COLO829 (cell line): ENCODE measurements at regions not wholly inside any gene's neighbourhood (a gene's known extent, or its start where the extent isn't known, plus 50 kb on each side); places are given as distances from the start of the nearest gene placed in this dataset.

Experiments used
- DNase-seq: peaks from one replicate; pipeline ENCODE4 v3.0.0; 2012; ENCODE audit warnings: low spot score

- no peak for DNase-seq
Measured at GRCh38 chr12:61798778-61799177, 461.4 kb upstream of the USP15 start.

DNA sequence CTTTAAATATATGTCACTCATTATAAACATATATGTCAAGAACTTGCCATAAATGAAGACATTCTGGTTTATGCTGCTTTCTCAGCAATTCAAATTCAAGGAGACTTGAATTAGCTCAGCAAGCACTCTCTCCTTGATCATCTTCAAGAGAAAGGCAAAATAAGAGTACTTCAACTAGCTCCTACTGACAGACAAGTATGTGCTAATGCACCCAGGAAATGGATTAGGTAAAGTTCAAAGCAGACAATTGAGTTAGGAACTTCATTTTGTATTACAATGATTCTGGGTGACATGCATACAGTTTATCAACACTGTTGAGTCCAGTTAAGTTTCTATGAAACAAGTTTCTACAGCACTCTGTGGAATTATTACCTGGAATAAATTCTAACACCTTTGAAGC is 455.9 kb upstream of the USP15 start:
- no peak for DNase-seq

DNA sequence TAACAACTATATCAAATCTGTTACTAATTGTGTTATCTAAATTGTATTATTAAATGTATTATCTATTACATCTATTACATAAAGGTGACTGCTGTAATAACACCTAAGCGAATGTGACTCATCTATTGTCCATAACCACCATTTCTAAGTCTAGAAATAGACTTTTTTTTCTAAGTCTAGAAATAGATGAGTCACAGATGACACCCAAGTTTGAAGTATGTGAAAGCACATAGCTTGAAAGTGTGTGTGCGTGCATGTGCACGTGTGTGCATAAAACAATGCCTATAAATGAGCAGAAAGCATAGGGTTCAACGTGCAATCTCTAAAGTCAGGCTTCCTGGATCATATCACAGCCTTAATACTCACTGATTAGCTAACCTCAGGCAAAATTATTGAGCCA is 451.3 kb upstream of the USP15 start:
- no peak for DNase-seq

- DNase-seq, result no peak
Measured at GRCh38 chr12:61810486-61810885, 449.7 kb upstream of the USP15 start.

DNA sequence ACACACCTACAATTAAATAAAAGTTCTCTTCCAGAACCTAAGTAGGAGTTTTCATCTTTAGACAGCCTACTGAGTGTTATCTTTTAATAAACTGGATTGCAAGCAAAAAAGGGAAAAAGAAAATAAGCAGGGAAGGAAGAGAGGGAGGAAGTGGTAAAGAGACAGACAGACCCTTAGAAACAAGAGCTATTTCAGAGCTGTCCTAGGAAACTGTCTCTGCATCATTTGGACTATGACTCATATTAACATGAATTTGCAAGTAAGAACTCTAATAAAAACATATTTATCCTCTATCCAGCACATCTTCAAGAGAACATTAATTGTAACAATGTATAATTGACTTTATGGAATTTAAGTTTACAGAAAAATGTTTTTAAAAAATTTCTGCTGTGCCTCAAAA is 438.8 kb upstream of the USP15 start:
- DNase-seq, result peak; percentile 48

DNA sequence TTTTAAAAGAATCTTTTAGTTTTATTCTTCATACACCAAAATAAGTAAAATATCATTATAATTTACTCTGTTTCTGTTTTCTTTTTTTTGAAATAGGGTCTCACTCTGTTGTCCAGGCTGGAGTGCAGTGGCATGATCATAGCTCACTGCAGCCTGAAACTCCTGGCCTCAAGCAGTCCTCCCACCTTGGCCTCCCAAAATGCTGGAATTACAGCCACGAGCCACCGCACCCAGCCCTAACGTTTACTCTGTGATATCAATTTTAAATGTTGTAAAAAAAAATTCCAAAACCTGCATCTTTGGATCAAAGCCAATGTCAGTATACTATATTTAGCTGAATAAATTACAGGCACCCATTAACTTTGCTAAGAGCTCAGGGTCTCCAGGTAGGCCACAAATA is 437.1 kb upstream of the USP15 start:
- no peak for DNase-seq

DNA sequence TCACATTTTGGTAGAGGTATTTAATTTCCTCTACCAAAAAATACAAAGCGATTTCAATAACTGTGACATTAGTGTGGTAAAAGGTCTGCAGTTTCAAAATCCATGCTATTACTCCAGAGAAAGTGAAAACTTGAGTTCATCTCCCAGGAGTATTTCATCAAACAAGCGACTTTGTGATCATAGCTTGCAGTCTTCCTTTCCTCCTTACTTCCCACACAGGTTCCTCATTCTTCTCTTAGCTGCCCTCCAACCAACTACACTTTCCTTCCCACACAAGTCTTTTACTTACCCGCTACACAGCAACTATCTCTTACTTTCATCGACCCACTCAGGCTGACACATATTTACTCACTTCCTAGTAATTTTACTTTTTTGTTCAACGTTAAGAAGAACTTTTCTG is 413.4 kb upstream of the USP15 start:
- peak; percentile 48 for DNase-seq

- no peak for DNase-seq
Measured at GRCh38 chr12:61848893-61849292, 411.3 kb upstream of the USP15 start.

- no peak for DNase-seq
Measured at GRCh38 chr12:61853945-61854344, 406.3 kb upstream of the USP15 start.

DNA sequence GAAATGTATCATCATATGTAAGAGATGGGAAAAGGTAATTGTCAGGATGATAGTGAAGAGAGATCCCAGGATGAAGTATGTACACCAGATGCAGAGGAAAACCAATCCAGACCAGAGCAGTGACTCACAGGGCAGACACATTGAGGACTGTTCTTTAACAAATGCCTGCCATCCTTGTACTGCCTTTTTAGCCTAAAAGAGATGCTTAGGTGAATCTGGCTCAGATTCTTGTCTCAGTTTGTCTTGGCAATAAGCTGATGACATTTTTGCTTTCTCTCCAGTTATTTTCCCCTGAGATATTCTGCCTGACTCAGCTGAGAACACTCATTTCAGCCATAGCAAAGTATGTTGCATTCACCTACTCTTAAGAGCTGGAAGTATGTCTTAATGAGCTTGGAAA is 405.3 kb upstream of the USP15 start:
- no peak for DNase-seq

DNA sequence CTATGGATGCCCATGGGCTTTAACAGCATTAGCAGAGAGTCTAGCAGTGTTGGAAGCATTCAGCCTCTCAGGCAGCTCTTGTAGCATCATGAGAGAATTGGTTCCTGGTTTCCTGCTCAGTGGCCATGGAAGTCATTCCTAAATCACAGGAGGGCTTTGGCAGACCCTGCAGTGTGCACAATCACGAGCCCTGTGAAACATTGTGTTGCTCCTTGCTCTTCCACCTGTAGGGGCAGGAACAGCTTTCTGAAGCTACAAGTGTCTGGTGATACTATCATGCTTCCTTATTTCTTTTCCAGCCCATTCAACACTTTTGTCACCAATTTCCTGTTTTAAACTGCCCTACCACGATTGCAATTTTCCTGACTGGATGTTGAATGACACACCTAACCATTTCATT is 402.2 kb upstream of the USP15 start:
- DNase-seq, result no peak

DNA sequence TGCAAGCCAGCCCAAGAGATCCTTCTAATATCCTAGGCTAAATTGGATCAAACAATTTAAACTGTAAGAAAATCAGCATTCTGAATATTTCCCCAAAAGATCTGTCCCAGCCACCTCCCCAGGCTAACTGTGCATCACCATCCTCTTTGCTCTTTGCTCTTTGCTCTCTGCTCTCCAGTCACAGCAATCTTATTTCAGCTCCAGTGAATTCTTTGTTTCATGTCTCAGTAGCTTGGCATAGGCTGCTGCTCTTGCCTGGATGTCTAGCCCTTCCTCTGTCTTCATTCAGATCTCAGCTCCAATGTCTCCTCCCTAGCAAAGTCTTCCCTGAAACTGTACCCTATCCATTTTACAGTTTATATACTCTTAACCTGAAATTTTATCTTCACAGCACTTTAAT is 399.8 kb upstream of the USP15 start:
- no peak for DNase-seq

DNA sequence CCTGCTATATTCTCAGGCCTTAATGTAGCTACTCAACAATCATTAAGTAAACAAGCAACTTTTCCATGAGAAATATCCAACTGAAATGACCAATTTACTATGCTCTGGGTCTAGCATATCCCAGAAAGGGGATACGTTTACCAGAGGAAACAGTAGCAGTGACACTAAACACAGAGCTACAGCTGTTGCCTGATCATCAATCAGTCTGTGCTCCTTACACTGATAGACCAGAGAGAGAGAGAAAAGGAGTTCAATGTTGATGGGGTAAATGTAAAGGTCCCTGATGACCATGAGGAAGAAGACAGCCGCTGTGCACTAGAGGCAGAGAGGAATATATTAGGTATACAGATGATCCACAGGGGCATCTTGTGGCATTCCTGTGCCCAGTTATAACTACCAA is 397.2 kb upstream of the USP15 start:
- no peak for DNase-seq

DNA sequence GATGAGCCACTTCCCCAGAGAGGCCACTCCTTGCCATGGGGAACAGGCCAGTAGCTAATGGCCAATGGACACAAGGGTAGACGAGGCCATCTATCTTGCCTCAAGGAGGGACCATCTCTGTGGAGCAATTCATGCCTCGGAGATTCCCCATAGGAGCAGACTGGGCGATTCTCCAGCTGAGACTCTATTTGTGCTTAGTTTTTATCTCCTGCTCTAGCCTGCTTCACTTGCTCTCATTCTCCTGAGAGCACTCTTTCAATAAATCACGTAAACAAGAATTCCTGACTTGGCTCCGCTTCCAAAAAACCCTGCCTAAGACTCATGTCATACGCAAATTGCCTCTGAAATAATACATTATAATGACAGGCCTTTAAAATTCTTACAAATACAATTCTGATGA is 396.4 kb upstream of the USP15 start:
- DNase-seq, result no peak

GRCh38 chr12:61869796-61870195 is 390.4 kb upstream of the USP15 start:
- DNase-seq, result no peak

DNA sequence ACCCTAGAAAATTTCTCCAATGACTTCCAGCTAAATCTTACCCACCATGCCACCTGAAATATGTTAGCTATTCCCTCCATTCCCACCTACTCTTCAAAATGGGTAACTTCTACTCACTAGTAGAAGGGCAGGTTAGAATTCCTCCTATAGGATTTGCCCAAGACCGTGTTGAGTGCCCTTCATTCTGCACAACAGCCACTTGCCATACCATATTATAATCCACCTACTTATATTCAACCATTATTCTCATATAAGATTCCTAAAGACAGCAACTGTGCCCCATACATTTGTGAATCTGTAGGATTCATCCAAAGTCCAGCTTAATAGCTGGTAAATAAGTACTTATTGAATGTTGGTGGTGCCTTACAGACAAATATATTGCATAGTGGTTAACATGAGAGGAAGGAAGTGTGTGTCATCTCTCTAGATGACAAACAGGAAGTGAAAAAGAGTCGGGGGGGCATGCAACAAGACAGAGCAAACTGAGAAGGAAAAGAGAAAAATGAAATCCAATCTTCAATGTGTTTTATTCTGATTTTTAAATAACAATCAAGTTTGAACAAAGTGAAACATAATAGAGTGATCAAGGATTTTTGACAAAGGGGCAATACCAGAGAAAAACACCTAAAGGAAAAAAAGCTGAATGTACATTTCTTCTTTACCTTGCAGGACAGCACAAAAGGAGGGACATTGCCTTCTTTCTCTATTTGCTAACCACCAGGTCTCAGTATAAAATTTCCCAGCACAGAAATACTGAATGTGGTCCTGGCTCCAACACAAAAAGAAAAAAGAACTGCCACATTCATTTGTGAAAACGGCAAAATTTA is 389.3 kb upstream of the USP15 start:
- no peak for DNase-seq

- no peak for DNase-seq
Measured at GRCh38 chr12:61871485-61871810, 388.8 kb upstream of the USP15 start.

DNA sequence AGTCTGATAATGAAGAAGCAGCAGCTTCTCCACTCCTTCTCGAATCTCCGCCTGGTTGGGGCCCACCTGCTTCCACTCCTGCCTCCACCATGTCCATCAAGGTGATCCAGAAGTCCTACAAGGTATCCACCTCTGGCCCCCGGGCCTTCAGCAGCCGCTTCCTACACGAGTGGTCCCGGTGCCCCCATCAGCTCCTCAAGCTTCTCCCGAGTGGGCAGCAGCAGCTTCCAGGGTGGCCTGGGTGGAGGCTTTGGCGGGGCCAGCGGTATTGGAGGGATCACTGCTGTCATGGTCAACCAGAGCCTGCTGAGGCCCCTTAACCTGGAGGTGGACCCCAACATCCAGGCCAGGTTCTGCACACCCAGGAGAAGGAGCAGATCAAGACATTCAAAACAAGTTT is 381.0 kb upstream of the USP15 start:
- DNase-seq, result no peak

DNA sequence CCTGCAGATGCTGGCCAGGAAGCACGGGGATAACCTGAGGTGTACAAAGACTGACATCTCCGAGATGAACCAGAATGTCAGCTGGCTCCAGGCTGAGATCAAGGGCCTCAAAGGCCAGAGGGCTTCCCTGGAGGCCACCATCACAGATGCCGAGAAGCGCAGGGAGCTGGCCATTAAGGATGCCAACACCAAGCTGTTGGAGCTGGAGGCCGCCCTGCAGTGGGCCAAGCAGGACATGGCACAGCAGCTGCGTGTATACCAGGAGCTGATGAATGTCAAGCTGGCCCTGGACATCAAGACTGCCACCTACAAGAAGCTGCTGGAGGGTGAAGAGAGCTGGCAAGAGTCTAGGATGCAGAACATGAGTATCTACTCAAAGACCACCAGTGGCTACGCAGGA is 380.0 kb upstream of the USP15 start:
- DNase-seq, result no peak

DNA sequence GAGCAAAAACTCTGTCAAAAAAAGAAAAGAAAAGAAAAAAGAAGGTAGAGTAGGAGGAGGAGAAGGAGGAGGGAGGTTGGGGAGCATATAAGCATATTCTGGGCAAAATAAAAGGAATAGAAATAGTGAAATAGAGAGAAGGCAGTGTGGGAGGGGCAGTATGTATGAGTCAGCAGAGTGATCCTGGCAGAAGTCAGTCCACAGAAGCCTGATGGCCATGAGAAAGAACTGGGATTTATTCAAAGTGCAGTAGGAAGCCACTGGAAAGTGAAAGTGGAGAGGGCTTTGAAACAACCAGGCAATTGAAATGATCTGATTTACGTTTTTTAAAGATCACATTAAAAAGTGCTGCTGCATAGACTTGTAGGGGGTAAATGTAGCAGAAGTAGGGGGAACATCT is 368.6 kb upstream of the USP15 start:
- DNase-seq, result peak; percentile 35

- no peak for DNase-seq
Measured at GRCh38 chr12:61894168-61894567, 366.0 kb upstream of the USP15 start.

DNA sequence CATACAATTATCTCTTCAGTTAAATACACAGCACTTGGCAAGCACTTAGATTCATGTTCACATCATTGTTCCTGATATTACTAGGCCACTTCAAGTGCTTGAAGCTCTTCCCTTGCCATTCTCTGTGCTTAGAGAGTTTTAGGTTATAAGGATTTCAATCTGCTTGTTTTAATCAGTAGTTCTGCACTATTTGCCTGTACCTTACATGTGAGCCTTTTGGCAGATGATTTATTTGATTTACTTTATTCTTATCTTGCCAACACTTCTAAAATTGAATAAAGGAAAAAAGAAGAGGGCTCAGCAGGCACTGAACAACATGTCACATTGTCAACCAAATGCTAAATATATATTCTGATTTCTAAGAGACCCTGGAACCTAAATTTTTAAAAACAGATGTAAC is 363.8 kb upstream of the USP15 start:
- DNase-seq, result no peak

DNA sequence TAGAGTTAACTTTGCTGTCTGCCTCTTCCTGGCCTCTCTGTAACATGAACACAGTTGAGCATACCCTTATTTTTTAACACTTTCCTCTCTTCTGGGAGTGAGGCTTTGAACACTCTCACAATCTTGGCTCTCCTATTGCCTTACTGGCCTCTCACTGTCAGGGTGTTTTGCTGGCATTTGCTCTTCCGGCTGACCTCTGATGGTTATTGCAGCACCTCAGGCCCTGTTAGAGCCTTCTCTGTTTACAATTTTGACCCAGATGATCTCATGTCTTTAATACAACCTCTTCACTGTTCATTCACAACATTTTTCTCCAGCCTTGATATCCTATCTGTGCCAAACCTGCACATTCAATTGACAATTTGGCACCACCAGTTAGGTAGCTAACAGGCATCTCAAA is 357.8 kb upstream of the USP15 start:
- DNase-seq, result no peak

GRCh38 chr12:61911113-61911512 is 349.1 kb upstream of the USP15 start:
- no peak for DNase-seq

DNA sequence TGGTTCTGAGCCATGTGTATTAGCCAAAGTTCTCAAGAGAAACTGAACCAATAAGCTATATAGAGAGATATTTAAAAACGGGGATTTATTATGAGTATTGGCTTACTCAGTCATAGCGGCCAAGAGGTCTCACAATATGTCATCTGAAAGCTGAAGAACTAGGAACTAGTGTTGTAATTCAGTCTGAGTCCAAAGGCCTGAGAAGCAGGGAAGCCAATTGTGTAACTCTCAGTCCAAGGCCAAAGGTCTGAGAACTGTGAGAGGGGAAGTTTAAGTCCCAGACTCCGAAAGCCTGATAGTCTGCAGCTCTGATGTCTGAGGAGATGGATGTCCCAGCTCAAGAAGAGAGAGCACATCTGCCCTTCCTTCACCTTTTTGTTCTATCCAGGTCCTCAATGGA is 344.8 kb upstream of the USP15 start:
- no peak for DNase-seq
